H9 (cell line): ENCODE measurements at regions not wholly inside any gene's neighbourhood (a gene's known extent, or its start where the extent isn't known, plus 50 kb on each side); places are given as distances from the start of the nearest gene placed in this dataset.

Experiments used
- DNase-seq: peaks from one replicate; pipeline ENCODE4 v3.0.0-alpha.2; 2017
- H2AFZ ChIP-seq: one replicate; pipeline ENCODE4 v1.6.1; 2013; ENCODE audit warnings: mild to moderate bottlenecking, low read length, control low read depth, moderate library complexity
- H2AK5ac ChIP-seq: 2 replicates; pipeline ENCODE4 v1.6.1; 2013; ENCODE audit warnings: low read length, control low read depth, mixed read lengths; ENCODE audit not compliant: insufficient read length
- H2BK120ac ChIP-seq: one replicate; pipeline ENCODE4 v1.6.1; 2013; ENCODE audit warnings: low read depth, mild to moderate bottlenecking, low read length, control low read depth, inconsistent platforms; ENCODE audit not compliant: poor library complexity, severe bottlenecking
- H2BK12ac ChIP-seq: 2 replicates; pipeline ENCODE4 v1.6.1; 2013; ENCODE audit warnings: low read length, control low read depth, mixed read lengths, low read depth; ENCODE audit not compliant: insufficient read length
- H2BK15ac ChIP-seq: 2 replicates; pipeline ENCODE4 v1.6.1; 2013; ENCODE audit warnings: low read depth, low read length, control low read depth
- H2BK20ac ChIP-seq: one replicate; pipeline ENCODE4 v1.6.1; 2013; ENCODE audit warnings: low read depth, mild to moderate bottlenecking, low read length, control low read depth, inconsistent platforms; ENCODE audit not compliant: poor library complexity, severe bottlenecking
- H2BK5ac ChIP-seq: 2 replicates; pipeline ENCODE4 v1.6.1; 2013; ENCODE audit warnings: low read length, control low read depth, mixed read lengths; ENCODE audit not compliant: insufficient read length
- H3K14ac ChIP-seq: 2 replicates; pipeline ENCODE4 v1.6.1; 2013; ENCODE audit warnings: low read length, control low read depth; ENCODE audit not compliant: insufficient read depth
- H3K18ac ChIP-seq: 2 replicates; pipeline ENCODE4 v1.6.1; 2013; ENCODE audit warnings: low read depth, mild to moderate bottlenecking, mixed read lengths, low read length, control low read depth; ENCODE audit not compliant: insufficient read length
- H3K23ac ChIP-seq: 2 replicates; pipeline ENCODE4 v1.6.1; 2013; ENCODE audit warnings: low read length, control low read depth, mixed read lengths, low read depth; ENCODE audit not compliant: insufficient read length
- H3K23me2 ChIP-seq: 2 replicates; pipeline ENCODE4 v1.6.1; 2013; ENCODE audit warnings: low read depth, mild to moderate bottlenecking, mixed read lengths, low read length, control low read depth; ENCODE audit not compliant: insufficient read length, poor library complexity, severe bottlenecking
- H3K27ac ChIP-seq: 2 replicates; pipeline ENCODE4 v1.5.1; 2013; ENCODE audit warnings: low read length, control low read depth, mixed read lengths, low read depth; ENCODE audit not compliant: insufficient read length
- H3K27me3 ChIP-seq: 2 replicates; pipeline ENCODE4 v1.6.1; 2013; ENCODE audit warnings: low read length, control low read depth, inconsistent platforms; ENCODE audit not compliant: insufficient read depth
- H3K4ac ChIP-seq: 2 replicates; pipeline ENCODE4 v1.6.1; 2013; ENCODE audit warnings: low read depth, mild to moderate bottlenecking, control low read depth, inconsistent platforms, low read length, moderate library complexity
- H3K4me1 ChIP-seq: 2 replicates; pipeline ENCODE4 v1.6.1; 2013; ENCODE audit warnings: low read length, control low read depth, inconsistent platforms; ENCODE audit not compliant: insufficient read depth
- H3K4me2 ChIP-seq: 2 replicates; pipeline ENCODE4 v1.6.1; 2013; ENCODE audit warnings: low read length, control low read depth, mixed read lengths; ENCODE audit not compliant: insufficient read length, insufficient read depth
- H3K56ac ChIP-seq: 2 replicates; pipeline ENCODE4 v1.6.1; 2013; ENCODE audit warnings: low read depth, mild to moderate bottlenecking, mixed read lengths, low read length, control low read depth; ENCODE audit not compliant: insufficient read length
- H3K79me1 ChIP-seq: 2 replicates; pipeline ENCODE4 v1.6.1; 2013; ENCODE audit warnings: low read depth, mild to moderate bottlenecking, moderate library complexity, low read length, control low read depth, inconsistent platforms; ENCODE audit not compliant: insufficient read depth, poor library complexity, severe bottlenecking
- H3K79me2 ChIP-seq: 2 replicates; pipeline ENCODE4 v1.6.1; 2013; ENCODE audit warnings: low read length, control low read depth, inconsistent platforms; ENCODE audit not compliant: insufficient read depth
- H3K9ac ChIP-seq: 2 replicates; pipeline ENCODE4 v1.6.1; 2013; ENCODE audit warnings: low read length, control low read depth, mixed read lengths; ENCODE audit not compliant: insufficient read length; ENCODE audit errors: extremely low read depth
- H3K9me3 ChIP-seq: one replicate; pipeline ENCODE4 v1.6.1; 2013; ENCODE audit warnings: low read depth, low read length, inconsistent platforms; ENCODE audit not compliant: control insufficient read depth
- H3T11ph ChIP-seq: one replicate; pipeline ENCODE4 v1.6.1; 2013; ENCODE audit warnings: mild to moderate bottlenecking, low read length, control low read depth, inconsistent platforms
- H4K20me1 ChIP-seq: one replicate; pipeline ENCODE4 v1.6.1; 2013; ENCODE audit not compliant: control insufficient read depth, insufficient read length, insufficient read depth
- H4K5ac ChIP-seq: 2 replicates; pipeline ENCODE4 v1.6.1; 2013; ENCODE audit warnings: low read depth, mild to moderate bottlenecking, mixed read lengths, low read length, control low read depth; ENCODE audit not compliant: insufficient read length
- H4K8ac ChIP-seq: replicated peaks from 2 replicates; pipeline ENCODE4 v1.6.1; 2013; ENCODE audit warnings: low read length, control low read depth, mixed read lengths, low read depth; ENCODE audit not compliant: insufficient read length
- H4K91ac ChIP-seq: 2 replicates; pipeline ENCODE4 v1.6.1; 2013; ENCODE audit warnings: low read depth, mild to moderate bottlenecking, moderate library complexity, mixed read lengths, low read length, control low read depth; ENCODE audit not compliant: insufficient read length
- H3K27ac Mint-ChIP-seq, 3 experiments: 2 replicates in 2 of 3; 3 replicates in 1 of 3; pipeline ENCODE4 v1.8.0; 2020 to 2021; ENCODE audit warnings: mixed read lengths in 3 of 3, mild to moderate bottlenecking in 1 of 3, moderate library complexity in 1 of 3
- H3K27me3 Mint-ChIP-seq: 2 replicates; pipeline ENCODE4 v1.8.0; 2021; ENCODE audit warnings: low read depth, mild to moderate bottlenecking, moderate library complexity, mixed read lengths
- H3K36me3 Mint-ChIP-seq, 3 experiments: 2 replicates in 2 of 3; 3 replicates in 1 of 3; pipeline ENCODE4 v1.8.0; 2020 to 2021; ENCODE audit warnings: low read depth in 3 of 3, mixed read lengths in 3 of 3; ENCODE audit not compliant: insufficient read depth in 1 of 3
- H3K4me1 Mint-ChIP-seq, 2 experiments: 2 replicates each; pipeline ENCODE4 v1.8.0; 2020; ENCODE audit warnings: mixed read lengths in 2 of 2
- H3K4me3 Mint-ChIP-seq, 2 experiments: 2 replicates in 1 of 2; 3 replicates in 1 of 2; pipeline ENCODE4 v1.8.0; 2020 to 2021; ENCODE audit warnings: mild to moderate bottlenecking in 2 of 2, mixed read lengths in 2 of 2, moderate library complexity in 1 of 2
- H3K9me3 Mint-ChIP-seq, 2 experiments: 2 replicates in 1 of 2; 3 replicates in 1 of 2; pipeline ENCODE4 v1.8.0; 2020; ENCODE audit warnings: mild to moderate bottlenecking in 2 of 2, mixed read lengths in 2 of 2, moderate library complexity in 1 of 2
- WGBS: extraction: QIAGEN DNeasy Blood & Tissue Kit; methylation state at CpG from one replicate; pipeline ENCODE4 v1.1.7; 2013; ENCODE audit warnings: missing lambda C conversion rate, low lambda C conversion rate, mixed read lengths; ENCODE audit not compliant: insufficient read length; ENCODE audit errors: extremely low coverage; 5-methylcytosine and 5-hydroxymethylcytosine counted together
- TF ChIP-seq, protein P1 (sequence below): fragments of 200-600 bp; sonication (generic); conservative IDR thresholded peaks from 3 replicates; pipeline ENCODE4 v1.8.0; 2021; ENCODE audit warnings: antibody characterized with exemption, mild to moderate bottlenecking

DNA sequence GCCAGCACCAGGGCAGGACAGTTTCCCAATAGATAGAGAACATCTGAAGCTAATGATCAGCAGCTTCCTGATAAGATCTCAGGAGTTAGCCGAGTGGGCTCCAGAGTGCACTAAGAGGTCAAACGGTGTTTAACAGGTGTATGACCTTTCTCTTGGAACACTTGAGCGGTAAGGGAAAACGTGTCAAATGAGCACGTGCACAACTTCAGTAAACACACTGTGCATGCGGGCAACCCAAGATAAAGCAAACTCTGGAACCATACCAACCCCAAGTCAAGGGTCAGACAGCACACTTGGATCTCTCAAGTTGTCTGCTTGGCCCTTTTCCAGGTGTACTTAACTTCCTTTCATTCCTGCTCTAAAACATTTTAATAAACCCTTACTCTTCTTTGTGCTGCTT is 1941.5 kb upstream of the PCDH10 start:
- Histone ChIP-seq H3K14ac (no peak overlapping the region), H4K8ac (no peak overlapping the region), H4K5ac (no peak overlapping the region), H3K9me3 (no peaks in the 10 kb centered on the region), H3K4me2 (no peak overlapping the region), H3T11ph (no peak overlapping the region), H2BK15ac (no peak overlapping the region), H3K27ac (no peak overlapping the region), H2BK12ac (no peak overlapping the region), H2BK20ac (no peak overlapping the region), H2BK5ac (no peak overlapping the region), H3K9ac (no peak overlapping the region), H2AFZ (no peak overlapping the region), H2AK5ac (no peak overlapping the region), H2BK120ac (no peak overlapping the region), H3K4me1 (no peaks in the 10 kb centered on the region), H3K4ac (no peak overlapping the region), H3K56ac (no peak overlapping the region), H3K23me2 (no peaks in the 10 kb centered on the region), H4K91ac (no peak overlapping the region), H3K27me3 (no peaks in the 10 kb centered on the region), H3K79me2 (no peaks in the 10 kb centered on the region), H3K79me1 (no peaks in the 10 kb centered on the region), H3K18ac (no peak overlapping the region), H3K23ac (no peak overlapping the region), H4K20me1 (no peaks in the 10 kb centered on the region)
- WGBS = no CpG with 5 or more reads among the region's 6 CpGs
- H3K4me1 Mint-ChIP-seq = peaks cover 0 to 8% of the 10 kb centered on the region in 2 experiments; a peak in 2 of 4 replicates
- no peak overlapping the region for H3K27ac Mint-ChIP-seq
- no peaks in the 10 kb centered on the region for H3K27me3 Mint-ChIP-seq
- TF ChIP-seq, protein P1, sequence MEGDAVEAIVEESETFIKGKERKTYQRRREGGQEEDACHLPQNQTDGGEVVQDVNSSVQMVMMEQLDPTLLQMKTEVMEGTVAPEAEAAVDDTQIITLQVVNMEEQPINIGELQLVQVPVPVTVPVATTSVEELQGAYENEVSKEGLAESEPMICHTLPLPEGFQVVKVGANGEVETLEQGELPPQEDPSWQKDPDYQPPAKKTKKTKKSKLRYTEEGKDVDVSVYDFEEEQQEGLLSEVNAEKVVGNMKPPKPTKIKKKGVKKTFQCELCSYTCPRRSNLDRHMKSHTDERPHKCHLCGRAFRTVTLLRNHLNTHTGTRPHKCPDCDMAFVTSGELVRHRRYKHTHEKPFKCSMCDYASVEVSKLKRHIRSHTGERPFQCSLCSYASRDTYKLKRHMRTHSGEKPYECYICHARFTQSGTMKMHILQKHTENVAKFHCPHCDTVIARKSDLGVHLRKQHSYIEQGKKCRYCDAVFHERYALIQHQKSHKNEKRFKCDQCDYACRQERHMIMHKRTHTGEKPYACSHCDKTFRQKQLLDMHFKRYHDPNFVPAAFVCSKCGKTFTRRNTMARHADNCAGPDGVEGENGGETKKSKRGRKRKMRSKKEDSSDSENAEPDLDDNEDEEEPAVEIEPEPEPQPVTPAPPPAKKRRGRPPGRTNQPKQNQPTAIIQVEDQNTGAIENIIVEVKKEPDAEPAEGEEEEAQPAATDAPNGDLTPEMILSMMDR = no peak
- no peak for DNase-seq
- H3K9me3 Mint-ChIP-seq = peaks cover 7 to 10% of the 10 kb centered on the region in 2 experiments; a peak in 4 of 5 replicates
- peaks cover 0 to 15% (median 6%) of the 10 kb centered on the region in 3 experiments; a peak in 5 of 7 replicates for H3K36me3 Mint-ChIP-seq
- H3K4me3 Mint-ChIP-seq = no peak overlapping the region
